CD4-positive, alpha-beta T cell treated with Interleukin-4 for 4 hours (primary cell): ENCODE measurements at regions not wholly inside any gene's neighbourhood (a gene's known extent, or its start where the extent isn't known, plus 50 kb on each side); places are given as distances from the start of the nearest gene placed in this dataset.

Experiments used
- DNase-seq: peaks from one replicate; pipeline ENCODE4 v3.0.0-alpha.2; 2020

DNA sequence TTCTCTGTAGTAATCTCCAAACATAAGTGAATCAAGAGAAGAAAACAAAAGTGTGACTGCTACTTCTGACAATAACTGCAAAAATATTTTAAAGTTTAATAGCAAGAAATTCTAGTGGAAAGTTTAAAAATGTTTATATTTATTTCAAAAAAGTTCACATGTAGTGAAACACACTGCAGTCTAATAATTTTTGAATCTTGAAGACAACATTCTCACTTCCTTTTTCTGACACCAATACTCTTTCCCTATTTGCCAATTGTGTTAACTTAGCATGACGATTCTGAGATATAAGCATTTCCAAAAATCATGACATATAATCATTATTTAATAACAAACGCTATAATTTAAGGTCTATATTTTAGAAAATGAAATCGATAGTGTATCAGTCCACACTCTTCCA lies 429.1 kb upstream of the PKDCC start:
- DNase-seq: no peak

DNA sequence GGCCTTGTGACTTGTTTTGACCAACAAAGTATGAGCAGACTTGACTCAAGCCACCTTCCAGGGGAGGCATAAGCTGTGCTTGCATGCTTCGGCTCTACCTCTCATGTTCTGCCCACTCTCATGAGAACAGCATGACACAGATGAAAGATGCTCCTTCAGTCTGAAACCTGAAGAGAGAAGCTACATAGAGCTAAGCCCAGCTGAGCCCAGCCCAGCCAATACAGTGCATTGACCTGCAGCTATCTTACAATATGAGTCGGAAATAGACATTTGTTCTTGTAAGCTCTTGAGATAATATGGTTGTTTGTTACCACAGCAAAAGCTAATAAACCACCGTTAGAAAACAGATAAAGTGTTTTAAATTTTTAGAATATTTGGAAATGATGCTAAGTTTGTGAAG lies 426.7 kb upstream of the PKDCC start:
- no peak for DNase-seq

DNA sequence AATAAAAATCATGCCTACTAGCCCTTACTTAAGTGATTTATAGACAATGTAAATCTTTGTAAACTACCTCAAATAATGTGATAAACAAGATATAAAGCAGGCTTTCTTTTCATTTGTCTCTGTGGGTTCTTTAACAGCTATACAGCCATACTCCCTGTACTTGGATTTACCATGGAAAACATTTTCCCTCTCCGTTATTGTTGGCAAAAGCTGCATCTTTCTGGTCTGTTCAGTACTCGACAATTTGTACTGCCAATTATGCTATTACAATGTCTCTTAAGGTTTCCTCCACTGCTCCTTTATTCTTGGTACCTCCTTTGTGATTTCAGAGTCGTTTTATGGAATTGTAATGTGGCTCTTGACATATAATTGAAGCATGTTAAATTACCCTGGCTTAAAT lies 426.3 kb upstream of the PKDCC start:
- DNase-seq: no peak

DNA sequence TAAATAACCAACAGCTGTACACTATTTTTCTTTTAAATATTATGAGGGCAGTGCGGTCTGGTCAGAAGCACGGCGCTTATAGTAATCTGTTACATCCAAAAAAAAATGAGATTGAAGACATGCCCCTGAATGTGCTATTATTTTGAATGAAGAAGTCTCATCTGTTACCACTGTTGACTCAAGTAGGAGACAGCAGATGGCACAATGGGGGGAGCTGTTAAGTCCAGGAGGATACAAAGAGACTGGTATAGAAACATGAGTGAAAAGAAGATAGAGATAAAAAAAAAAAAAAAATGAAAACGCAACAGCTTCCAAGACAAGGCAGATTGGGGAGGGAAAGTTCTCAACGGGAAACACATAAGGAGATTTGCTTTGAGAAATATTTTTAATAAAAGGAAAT lies 425.5 kb upstream of the PKDCC start:
- no peak for DNase-seq

DNA sequence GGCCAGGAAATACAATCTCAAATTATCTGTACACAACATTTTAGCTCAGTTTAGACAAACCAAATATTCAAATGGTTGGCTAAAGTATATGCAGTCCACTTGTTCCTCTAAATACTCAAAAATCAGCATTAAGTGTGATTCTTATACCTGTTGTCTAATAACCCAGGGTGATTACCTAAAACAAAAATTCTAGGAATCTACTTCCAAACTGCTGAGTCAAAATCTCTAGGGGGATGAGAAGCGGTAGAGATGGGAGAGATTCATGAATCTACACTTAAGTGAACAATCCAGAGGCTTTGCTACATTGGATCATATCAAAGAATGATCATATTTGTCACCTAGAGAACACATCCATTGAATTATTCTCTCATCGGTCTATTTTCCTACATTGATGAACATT lies 420.9 kb upstream of the PKDCC start:
- DNase-seq: no peak

DNA sequence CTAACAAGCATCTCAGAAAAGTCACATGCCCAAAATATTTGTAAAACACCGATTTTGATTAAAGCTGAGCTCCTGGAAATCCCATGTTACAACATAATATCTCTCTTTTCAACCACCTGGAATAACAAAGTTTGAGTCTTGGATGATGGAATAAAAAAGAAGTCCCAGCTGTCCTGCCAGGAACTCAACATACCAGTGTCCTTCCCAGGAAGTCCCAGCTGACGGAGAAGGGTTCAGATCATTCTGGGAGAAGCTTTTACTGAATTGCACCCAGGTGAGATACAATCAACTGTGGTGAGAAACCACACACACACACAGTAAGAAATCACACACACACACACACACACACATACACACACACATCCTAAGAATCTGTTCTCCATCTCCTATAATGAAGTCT lies 413.1 kb upstream of the PKDCC start:
- DNase-seq: no peak

GRCh38 chr2:41644936-41645335 lies 402.9 kb upstream of the PKDCC start:
- DNase-seq: no peak

GRCh38 chr2:41647468-41648050 lies 400.3 kb upstream of the PKDCC start:
- DNase-seq: no peak

DNA sequence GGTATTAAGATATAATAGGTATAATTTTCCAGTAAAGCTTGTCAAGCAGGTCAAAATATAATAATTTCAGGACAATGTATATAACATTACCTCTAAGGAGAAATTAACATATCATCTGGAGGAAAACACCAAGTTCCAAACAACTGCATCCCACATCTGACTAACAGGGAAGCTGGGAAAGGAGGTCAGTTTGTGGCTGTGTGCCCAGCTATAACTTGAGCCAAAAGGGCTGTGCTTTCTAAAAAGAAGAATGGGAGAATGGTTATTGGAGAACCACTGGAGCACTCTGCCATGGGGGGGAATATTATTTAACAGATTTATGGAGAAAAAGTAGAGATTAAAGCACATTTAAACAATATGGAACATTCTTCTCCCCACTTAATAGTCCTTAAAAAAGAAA lies 390.6 kb upstream of the PKDCC start:
- no peak for DNase-seq

- DNase-seq: no peak
These were observed 388.1 kb upstream of the PKDCC start for GRCh38 chr2:41659758-41660157.

- no peak for DNase-seq
These were observed 385.4 kb upstream of the PKDCC start for GRCh38 chr2:41662461-41662860.

GRCh38 chr2:41663056-41663455 lies 384.8 kb upstream of the PKDCC start:
- no peak for DNase-seq

GRCh38 chr2:41668529-41668928 lies 379.3 kb upstream of the PKDCC start:
- DNase-seq: no peak

DNA sequence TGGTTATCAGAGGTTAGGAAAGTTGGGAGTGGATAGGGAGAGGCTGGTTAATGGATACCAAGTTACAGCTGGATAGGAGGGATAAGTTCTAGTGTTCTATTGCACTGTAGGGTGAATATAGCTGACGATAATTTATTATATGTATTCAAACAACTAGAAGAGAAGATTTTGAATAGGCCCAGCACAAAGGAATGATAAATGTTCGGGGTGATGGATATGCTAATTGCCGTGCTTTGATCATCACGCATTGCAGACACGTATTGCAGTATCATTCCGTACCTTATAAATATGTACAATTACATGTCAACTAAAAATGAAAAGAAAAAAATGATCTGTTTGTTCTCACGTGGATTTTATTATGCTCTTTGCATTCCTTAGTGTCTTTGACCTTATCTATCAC lies 369.2 kb upstream of the PKDCC start:
- no peak for DNase-seq

- no peak for DNase-seq
These were observed 361.7 kb upstream of the PKDCC start for GRCh38 chr2:41686156-41686555.

DNA sequence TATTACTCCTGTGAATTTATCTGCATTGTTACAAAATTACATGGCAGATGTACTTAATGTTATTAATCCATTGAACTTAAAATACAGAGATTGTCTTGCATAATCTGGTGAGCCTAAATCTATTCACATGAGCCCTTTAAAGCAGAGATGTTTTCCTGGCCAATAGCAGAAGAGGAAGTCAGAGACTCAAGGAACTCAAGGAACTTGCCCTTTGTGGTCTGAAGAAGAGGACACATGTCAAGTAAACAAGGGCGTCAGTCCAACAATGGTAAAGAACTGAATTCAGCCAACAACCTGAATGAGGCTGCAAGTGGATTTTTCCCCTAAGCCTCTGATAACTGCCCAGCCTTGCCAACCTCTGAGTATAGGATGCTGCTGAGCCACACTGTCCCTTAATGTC lies 356.3 kb upstream of the PKDCC start:
- DNase-seq: no peak

DNA sequence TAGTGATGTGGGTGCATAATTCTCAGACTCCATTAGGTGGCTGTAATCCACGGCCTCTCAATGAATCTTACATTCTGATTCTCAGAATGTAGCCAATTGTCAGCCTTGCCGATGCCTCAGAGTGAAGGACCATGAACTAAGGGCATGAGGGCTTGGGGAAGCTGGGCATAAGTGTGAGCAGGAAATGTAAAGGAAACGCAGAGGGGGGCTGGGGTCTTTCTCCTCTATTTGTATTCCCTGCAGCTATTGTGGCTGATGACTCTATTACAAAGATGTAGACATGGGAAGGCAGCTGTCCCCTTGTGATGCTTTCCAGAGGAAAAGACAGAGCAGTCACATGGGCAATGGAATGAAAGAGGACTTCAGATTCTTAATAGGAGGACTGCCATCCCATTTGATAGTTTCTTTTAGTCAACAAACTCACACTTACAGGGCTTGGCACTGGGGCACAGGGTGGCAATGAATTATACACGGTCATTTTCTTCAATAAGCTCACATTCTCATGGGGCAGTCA lies 353.2 kb upstream of the PKDCC start:
- no peak for DNase-seq

DNA sequence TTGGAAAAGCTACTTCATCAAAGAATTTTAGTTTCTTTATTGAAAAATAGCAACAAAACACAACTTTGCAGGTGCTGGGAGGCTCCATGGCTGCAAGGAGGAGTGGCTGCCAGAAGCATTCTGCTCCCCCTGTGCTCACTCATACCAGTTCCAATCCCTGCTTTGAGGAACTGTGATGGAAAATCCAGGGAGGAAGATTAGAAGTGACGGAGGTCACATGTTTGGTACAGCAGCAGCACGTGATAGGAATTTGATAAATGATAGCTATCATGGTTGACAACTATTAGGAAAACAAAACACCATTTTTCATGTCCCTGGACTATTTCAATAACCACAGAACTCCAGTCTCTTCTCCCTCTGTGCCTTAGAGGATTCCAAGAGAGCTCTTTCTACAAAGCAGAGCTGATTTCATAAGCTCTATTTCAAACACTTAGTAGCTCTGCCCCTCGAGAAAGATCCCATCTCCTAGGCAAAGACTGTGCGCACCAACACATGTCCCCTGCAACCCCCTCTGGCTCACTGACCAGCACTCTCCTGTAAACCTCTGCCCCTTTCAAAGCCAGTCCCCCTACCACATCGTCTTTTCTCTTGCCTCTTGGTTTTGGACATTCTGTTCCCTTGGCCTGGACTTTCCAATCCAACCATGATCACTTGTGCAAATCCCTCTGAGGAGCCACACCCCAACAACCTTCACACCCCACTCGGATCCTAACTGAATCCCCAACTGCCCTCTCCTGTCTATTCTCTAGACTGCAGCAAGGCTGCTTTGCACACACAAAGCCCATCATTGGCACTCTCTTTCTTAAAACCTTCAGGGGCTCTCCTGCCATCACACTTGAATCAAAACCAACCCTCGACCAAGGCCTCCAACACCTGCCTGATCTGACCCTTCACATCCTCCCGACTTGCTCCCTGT lies 352.4 kb upstream of the PKDCC start:
- no peak for DNase-seq

GRCh38 chr2:41697389-41697788 lies 350.4 kb upstream of the PKDCC start:
- DNase-seq: no peak

DNA sequence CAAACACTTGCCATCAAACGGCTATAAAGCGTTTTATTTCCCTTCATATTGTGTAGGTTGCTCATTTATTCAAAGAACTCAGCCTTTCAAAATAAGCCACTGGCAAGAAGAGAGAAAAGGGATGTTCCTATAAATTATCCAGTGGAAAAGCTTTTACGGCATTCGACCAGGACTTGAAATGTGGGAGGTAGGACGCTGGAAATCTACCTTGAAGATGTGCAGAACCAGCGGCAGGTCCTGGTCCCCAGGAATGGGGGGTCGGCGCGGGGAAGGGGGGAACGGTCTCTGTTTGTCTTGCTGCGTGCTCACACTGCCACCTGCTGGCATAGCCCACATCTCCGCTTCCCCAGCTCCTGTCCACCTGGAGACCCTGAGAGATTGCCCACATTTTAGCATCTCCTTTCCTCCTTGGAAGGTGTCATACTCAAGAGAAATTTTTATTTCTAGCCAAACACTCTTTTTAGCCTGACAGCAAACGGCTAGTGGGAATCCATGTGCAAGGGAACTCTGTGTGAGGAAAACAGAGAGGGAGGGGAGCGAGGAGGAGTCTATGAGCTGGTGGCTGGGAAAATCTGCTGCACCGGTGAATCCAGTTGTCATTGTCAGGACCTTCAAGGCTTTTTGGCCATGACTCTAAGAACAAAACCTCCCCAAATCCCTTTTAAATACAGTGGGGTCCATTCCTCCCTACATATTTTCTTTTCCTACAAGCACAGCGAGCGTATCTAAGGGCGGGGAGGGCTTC lies 349.0 kb upstream of the PKDCC start:
- no peak for DNase-seq

GRCh38 chr2:41701231-41701630 lies 346.6 kb upstream of the PKDCC start:
- no peak for DNase-seq

DNA sequence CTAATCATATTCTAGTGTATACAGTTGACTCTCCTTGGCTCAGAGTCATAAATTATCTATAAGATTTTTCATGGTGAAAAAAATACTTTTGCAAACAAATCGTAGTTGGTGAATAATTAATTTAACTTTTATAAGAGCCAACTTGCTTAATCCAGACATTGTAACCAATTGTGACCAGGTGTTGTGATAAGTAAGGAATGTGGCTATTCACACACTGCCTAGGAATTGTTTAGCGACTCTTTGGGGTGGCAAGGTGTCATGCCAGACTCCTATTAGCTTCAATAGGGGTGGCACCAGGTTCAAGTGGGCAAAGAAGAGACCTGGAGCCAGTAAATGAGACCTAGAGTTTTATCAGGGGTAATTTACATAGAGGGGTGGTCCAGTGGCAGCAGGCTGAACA lies 344.7 kb upstream of the PKDCC start:
- no peak for DNase-seq

- no peak for DNase-seq
These were observed 342.2 kb upstream of the PKDCC start for GRCh38 chr2:41705634-41706033.

DNA sequence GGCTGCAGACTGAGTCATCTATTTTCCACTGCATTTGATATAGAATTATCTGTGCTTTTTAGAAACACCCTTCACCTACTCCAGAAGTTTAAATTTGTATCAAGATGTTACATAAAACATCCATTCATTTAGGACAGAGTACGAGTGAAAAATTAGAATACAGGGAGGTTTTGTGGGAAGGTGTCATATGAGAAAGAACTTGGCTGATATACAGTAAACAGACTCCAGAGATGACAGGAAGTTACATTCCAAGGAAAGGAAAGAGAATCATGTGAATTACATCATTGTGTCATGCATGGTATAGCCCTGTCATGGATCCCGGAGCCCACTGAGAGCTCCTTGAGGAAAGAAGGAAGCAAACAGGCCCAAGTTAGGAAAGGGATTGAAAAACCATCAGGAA lies 341.5 kb upstream of the PKDCC start:
- DNase-seq: no peak
